ENCODE measurements at regions not wholly inside any gene's neighbourhood (a gene's known extent, or its start where the extent isn't known, plus 50 kb on each side); places are given as distances from the start of the nearest gene placed in this dataset.
"Not testable (repeated sequence)": the region's sequence is repeated elsewhere in the genome, so short reads cannot be mapped to it uniquely, and the experiment has no call there.

GRCh38 chr2:145787597-145788361 lies 1267.9 kb upstream of the ZEB2 start:
- DNase-seq (ENCODE audit: low read depth) = not testable (repeated sequence)

DNA sequence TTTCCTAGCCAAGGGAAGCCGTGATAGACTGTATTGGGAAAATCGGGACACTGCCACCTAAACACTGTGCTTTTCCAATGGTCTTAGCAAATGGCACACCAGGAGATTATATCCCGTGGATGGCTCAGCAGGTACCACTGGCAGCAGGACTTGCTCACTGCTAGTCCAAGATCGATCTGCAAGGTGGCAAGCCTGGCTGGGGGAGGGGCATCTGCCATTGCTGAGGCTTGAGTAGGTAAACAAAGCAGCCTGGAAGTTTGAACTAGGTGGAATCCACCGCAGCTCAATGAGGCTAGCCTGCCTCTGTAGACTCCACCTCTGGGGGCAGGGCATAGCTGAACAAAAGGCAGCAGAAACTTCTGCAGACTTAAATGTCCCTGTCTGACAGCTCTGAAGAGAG lies 1262.7 kb upstream of the ZEB2 start:
- not testable (repeated sequence) for DNase-seq (ENCODE audit: low read depth)

- no peak for DNase-seq (ENCODE audit: low read depth)
Measured at GRCh38 chr2:145777914-145778313, 1258.0 kb upstream of the ZEB2 start.

DNA sequence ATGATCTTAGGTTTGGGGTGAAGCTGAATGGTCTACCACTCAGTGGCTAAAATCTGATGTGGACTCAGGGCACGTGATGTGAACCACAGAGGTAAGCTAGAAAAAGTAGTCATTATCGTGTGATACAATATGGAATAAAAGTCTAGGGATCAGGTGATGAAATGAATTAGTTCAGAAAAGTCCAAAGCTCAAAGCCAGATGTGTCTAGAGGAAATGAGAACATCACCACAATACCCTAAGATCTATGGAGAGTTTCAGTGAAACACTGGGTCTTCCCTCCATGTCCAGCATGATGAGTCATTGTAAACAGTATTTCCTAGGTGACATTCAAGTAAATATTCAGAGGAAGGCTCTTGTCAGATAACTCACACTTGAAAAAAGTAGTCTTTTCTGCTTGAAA lies 1257.4 kb upstream of the ZEB2 start:
- peak; percentile 74 for DNase-seq (ENCODE audit: low read depth)

DNA sequence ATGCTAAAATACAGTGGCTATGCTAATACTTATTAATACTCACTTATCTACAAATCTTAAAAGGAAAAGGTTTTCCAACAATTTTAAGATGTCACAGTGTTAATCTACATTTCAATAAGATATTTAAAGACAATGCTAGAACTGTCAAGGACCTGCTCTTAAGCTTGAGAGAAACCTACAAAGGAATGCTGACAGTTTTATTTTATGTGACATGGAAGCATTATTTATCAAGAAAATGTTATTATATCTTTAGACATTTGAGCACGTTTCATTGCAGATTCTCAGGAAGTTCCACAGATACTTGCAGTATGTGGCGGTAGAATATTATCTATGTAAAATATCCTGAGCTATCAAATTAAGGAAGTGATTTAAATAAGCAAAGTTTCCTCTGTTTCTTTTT lies 1255.7 kb upstream of the ZEB2 start:
- DNase-seq (ENCODE audit: low read depth) = no peak

DNA sequence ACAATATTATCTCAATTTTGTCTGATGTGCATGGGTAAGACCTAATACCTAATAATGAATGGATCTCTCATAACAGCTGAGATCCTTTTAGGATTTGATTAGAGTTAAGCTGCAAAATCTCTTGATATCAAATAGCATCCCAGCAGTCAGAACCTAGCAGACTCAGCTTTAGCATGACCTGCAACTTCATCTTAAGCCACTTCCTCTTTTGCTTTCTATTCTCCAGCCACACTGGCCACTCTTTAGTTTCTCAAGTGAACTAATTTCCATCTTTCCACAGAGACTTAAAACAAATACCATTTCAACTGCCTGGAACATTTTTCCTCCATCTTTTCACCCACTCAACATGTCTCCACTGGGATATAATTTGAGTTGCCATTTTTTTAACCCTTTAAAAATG lies 1251.6 kb upstream of the ZEB2 start:
- DNase-seq (ENCODE audit: low read depth) = no peak

GRCh38 chr2:145769011-145769716 lies 1249.2 kb upstream of the ZEB2 start:
- DNase-seq (ENCODE audit: low read depth) = no peak

GRCh38 chr2:145765874-145766273 lies 1246.0 kb upstream of the ZEB2 start:
- no peak for DNase-seq (ENCODE audit: low read depth)

- no peak for DNase-seq (ENCODE audit: low read depth)
Measured at GRCh38 chr2:145764631-145765030, 1244.7 kb upstream of the ZEB2 start.

DNA sequence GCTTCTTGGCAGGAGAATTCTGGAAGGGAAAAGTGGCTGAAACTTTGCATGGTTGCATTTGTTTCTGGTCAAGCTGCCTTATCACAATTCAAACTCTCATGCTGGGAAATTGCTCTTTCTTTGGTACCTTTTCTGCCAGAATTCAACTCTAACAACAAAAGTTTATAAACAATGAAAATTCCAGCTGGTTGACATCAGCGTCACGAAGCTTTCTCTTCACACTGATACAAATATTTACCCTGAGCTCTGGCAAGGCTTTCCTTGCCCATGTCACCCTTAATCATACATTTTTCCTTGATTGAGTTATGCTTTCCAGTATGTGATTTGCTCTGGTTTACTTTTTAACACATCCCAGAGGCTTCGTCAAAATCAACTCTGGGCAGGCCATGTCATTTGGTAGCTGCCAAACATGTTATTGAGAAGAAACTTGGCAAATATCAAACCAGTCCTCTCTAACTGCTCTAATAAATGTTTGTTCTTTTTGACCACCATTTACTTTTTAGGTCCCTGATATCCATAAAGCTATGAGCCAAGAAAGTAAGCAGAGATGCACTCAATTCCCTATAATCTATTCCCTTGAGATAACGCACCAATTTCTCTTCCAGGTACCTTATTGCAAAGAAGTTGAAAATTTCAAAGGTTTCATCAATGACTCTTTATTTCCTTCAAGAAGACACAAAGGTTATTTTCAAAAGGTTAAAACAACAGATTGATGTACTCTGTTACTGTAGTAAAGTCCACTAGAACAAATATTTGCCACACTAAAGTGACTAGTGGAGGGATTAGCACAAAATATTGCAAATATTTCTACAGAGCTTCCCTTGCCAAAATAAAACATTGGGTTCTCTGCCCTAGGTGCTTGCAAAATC lies 1241.1 kb upstream of the ZEB2 start:
- DNase-seq (ENCODE audit: low read depth) = peak; percentile 82

DNA sequence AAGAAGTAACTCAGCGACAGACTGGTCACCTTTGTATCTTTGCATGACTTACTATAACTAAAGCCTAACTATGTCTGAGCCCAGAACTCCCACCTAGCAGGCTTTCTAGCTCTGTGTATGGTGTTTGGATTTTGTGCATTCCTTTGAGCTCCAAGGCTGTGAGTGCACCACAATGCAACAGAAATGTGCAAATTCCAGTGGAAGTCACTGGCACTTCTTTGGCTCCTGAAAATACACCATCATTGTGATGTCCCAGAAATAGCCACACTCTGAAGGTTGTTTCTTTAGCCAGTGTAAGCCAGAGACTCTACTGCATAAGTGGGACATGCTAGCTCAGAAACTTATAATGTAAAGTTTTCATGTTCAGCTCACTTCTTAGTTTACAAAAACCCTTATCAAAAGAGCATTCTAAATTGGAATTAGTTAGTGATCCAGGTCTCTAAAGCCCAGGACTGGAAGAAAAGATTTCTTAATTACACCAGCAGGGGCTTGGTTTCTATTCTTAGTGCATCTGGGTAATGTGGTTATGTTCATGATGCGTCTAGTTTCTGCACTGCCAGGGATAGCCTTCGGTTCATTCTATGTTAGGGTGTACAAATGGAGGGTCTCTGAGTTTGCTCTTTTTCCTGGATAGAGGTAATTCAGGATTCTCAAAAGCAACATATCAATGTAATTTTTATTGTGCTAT lies 1239.5 kb upstream of the ZEB2 start:
- no peak for DNase-seq (ENCODE audit: low read depth)

DNA sequence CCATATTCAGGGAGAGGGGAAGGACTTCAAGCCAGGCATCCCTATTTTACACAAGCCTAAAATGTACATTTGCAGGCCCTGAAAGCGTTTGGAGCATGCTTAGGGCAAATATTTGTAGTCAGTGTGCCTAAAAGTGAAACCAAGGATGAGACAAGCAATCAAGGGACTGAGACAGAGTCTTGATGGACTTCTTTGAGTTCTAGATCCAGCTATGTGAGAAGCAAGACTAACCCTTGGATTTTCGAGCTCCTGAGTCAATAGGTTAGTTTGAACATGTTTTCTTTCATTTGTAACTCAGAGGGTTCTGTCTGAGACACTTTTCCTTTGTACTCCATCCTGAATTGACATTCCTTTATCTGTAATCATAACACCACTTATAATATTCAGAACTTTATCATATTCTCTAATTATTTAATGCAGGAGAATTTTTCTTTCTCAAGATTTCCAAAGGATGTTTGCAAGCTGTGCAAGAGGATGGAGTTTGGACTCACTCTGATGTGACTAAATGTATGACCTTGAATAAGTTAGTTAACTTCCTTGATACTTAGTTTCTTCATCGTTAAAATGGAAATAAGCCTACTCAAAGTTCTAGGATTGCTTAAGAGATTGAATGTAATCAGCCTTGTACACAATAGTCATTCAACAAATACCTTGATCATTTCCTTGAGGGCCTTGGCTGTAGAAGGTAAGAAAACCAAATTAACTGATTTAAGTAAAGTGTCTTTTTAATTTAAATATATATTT lies 1237.8 kb upstream of the ZEB2 start:
- DNase-seq (ENCODE audit: low read depth) = no peak

- DNase-seq (ENCODE audit: low read depth) = no peak
Measured at GRCh38 chr2:145755019-145755837, 1235.3 kb upstream of the ZEB2 start.

- DNase-seq (ENCODE audit: low read depth) = no peak
Measured at GRCh38 chr2:145753966-145754365, 1234.0 kb upstream of the ZEB2 start.

DNA sequence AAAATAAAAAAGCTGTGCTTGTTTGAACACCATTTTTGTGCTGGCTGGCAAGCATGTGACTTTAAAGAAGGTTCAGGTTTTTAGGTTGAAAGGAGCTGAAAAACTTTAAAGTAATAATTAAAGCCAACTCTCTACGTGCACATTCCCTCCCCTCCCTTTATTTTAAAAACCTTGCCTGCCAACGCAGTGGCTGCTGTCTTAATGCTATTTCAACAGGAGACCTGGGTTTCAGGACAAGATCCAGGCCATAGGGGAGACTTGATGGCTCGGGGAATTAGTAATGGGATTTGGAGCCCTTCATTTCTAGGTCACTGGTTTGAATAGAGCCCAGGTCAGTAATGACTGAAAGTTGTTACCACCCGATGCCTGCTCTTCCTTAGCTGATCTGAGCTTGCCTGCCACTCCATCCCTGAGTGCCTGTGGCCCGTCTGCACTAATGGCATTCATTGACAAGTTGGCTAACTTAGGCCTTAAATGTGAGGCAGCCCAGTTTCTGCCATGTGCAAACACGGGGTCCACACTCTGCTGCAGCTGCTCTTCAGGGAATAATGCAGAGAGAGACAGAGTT lies 1233.2 kb upstream of the ZEB2 start:
- no peak for DNase-seq (ENCODE audit: low read depth)

DNA sequence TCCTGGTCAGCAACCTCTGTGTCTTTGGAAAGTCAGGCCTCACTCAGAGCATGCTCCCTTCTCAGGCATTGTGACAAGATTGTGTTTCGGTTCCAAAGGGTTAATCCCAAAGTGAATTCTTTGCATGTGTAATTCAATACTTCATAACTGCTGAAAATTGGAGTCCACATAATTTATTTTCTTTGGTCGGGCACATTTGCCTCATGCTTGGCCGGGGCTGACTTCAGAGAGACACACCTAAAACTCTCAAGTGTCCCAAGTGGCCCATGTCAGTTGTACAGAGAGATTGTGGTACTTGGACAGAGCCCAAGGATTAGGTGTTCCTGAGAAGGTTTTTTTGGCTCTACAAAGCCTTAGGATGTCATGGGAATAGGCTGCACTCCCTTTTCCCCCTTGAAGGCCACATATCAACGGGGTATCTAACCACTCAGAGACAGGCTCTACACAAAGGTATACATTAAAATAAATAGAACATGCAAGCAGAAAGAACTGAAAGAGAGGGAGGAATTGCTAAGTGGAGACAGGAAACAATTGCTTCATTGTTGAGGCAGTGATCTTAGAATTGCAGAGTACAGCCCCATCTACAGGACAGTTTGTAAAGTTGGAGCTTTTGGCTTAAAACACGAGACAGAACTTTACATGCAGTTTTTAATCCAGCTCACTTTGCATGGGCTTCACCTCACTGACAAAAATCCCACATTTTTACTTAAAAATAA lies 1232.3 kb upstream of the ZEB2 start:
- DNase-seq (ENCODE audit: low read depth) = peak; percentile 81

DNA sequence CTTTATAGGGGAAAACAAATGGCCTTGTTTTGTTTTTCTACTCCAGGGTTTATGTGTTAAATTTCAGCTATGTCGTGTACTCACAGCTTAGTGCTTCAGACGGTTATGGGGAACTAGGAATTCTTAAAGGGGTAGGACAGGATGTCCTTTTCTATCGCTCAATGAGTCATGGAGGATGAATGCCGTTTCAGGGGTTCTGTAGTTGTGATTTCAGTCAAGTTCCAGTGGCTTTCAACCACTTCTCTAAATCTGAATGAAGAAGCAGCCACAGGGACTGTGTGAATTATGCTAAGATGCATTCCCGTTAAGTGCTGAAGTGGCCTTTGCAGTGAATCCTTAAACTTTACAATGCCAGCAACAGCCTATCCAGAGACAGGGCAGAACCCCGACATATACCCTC lies 1231.7 kb upstream of the ZEB2 start:
- peak; percentile 83 for DNase-seq (ENCODE audit: low read depth)

DNA sequence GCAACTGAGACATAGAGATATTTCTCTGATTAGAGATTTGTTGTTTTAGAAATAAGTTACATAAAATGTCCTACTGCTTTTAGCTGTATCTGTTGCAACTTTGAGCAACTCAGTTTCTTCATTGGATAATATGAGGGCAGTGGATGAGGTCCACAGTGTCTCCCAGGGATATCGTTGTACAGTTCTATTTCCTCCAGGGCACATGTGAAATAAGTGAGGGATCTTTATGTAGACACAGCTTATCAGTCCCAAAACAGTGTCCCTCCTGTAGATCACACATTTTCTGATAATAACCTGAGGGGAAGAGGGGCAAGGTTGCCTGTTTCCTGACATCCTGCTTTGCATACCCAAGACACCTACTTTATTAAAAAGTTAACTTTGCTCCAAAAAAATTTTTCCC lies 1231.2 kb upstream of the ZEB2 start:
- no peak for DNase-seq (ENCODE audit: low read depth)

DNA sequence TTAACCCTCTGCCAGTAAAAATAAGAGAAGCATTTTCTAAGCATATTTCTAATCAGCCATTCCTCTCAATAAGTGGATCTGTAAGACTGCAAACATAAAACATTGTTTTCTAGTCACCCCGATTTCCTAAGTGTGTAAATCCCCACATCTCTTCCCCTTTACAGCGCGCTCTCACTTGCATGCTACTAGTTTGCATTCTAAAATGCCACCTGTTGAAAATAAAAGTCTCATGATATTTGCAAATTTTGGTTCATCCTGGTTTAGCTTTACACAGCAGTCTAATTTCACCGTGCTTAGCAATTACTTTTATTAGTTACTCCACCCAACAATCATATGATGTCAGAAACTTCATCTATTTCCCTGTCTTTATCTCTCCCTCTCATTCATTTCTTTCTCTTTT lies 1230.7 kb upstream of the ZEB2 start:
- DNase-seq (ENCODE audit: low read depth) = no peak

GRCh38 chr2:145750144-145750543 lies 1230.2 kb upstream of the ZEB2 start:
- no peak for DNase-seq (ENCODE audit: low read depth)
